ENCODE measurements at regions not wholly inside any gene's neighbourhood (a gene's known extent, or its start where the extent isn't known, plus 50 kb on each side); places are given as distances from the start of the nearest gene placed in this dataset.
"Not testable (repeated sequence)": the region's sequence is repeated elsewhere in the genome, so short reads cannot be mapped to it uniquely, and the experiment has no call there.

- no peak for DNase-seq (ENCODE audit: low spot score)
These were observed 233.6 kb upstream of the SEMA3E start for GRCh38 chr7:83882551-83882950.

- no peak for DNase-seq (ENCODE audit: low spot score)
These were observed 230.1 kb upstream of the SEMA3E start for GRCh38 chr7:83879063-83879462.

- DNase-seq (ENCODE audit: low spot score): no peak
These were observed 229.7 kb upstream of the SEMA3E start for GRCh38 chr7:83878614-83879013.

- DNase-seq (ENCODE audit: low spot score): peak; percentile 33
These were observed 227.7 kb upstream of the SEMA3E start for GRCh38 chr7:83876593-83876992.

GRCh38 chr7:83873459-83873858 is 224.5 kb upstream of the SEMA3E start:
- DNase-seq (ENCODE audit: low spot score): no peak

- no peak for DNase-seq (ENCODE audit: low spot score)
These were observed 223.6 kb upstream of the SEMA3E start for GRCh38 chr7:83872501-83872900.

- no peak for DNase-seq (ENCODE audit: low spot score)
These were observed 221.6 kb upstream of the SEMA3E start for GRCh38 chr7:83870515-83870914.

- no peak for DNase-seq (ENCODE audit: low spot score)
These were observed 217.6 kb upstream of the SEMA3E start for GRCh38 chr7:83866582-83866981.

- DNase-seq (ENCODE audit: low spot score): no peak
These were observed 215.6 kb upstream of the SEMA3E start for GRCh38 chr7:83864551-83864950.

GRCh38 chr7:83863906-83864305 is 215.0 kb upstream of the SEMA3E start:
- DNase-seq (ENCODE audit: low spot score): no peak

- no peak for DNase-seq (ENCODE audit: low spot score)
These were observed 212.9 kb upstream of the SEMA3E start for GRCh38 chr7:83861876-83862275.

- DNase-seq (ENCODE audit: low spot score): no peak
These were observed 210.9 kb upstream of the SEMA3E start for GRCh38 chr7:83859827-83860226.

GRCh38 chr7:83857691-83858090 is 208.8 kb upstream of the SEMA3E start:
- no peak for DNase-seq (ENCODE audit: low spot score)

- no peak for DNase-seq (ENCODE audit: low spot score)
These were observed 207.2 kb upstream of the SEMA3E start for GRCh38 chr7:83856094-83856493.

- no peak for DNase-seq (ENCODE audit: low spot score)
These were observed 203.2 kb upstream of the SEMA3E start for GRCh38 chr7:83852136-83852535.

GRCh38 chr7:83851551-83851950 is 202.6 kb upstream of the SEMA3E start:
- no peak for DNase-seq (ENCODE audit: low spot score)

GRCh38 chr7:83850941-83851340 is 202.0 kb upstream of the SEMA3E start:
- no peak for DNase-seq (ENCODE audit: low spot score)

GRCh38 chr7:83850125-83850524 is 201.2 kb upstream of the SEMA3E start:
- no peak for DNase-seq (ENCODE audit: low spot score)

- DNase-seq (ENCODE audit: low spot score): peak; percentile 48
These were observed 200.2 kb upstream of the SEMA3E start for GRCh38 chr7:83849131-83849530.

GRCh38 chr7:83842894-83843293 is 194.0 kb upstream of the SEMA3E start:
- DNase-seq (ENCODE audit: low spot score): no peak

- no peak for DNase-seq (ENCODE audit: low spot score)
These were observed 188.7 kb upstream of the SEMA3E start for GRCh38 chr7:83837683-83838082.

GRCh38 chr7:83836028-83836427 is 187.1 kb upstream of the SEMA3E start:
- DNase-seq (ENCODE audit: low spot score): no peak

- DNase-seq (ENCODE audit: low spot score): no peak
These were observed 186.5 kb upstream of the SEMA3E start for GRCh38 chr7:83835424-83835823.

- not testable (repeated sequence) for DNase-seq (ENCODE audit: low spot score)
These were observed 184.8 kb upstream of the SEMA3E start for GRCh38 chr7:83833721-83834120.

- DNase-seq (ENCODE audit: low spot score): no peak
These were observed 183.1 kb upstream of the SEMA3E start for GRCh38 chr7:83832009-83832408.

All from AG08395 (cell line).